AG04449 (cell line): ENCODE measurements at regions not wholly inside any gene's neighbourhood (a gene's known extent, or its start where the extent isn't known, plus 50 kb on each side); places are given as distances from the start of the nearest gene placed in this dataset.
"Not testable (repeated sequence)": the region's sequence is repeated elsewhere in the genome, so short reads cannot be mapped to it uniquely, and the experiment has no call there.

Experiments
- CTCF ChIA-PET: fragments of 350-600 bp; formaldehyde crosslinking; extraction: SDS; loops from one replicate; lab custom pipeline; 2021; ENCODE audit warnings: antibody characterized with exemption; lab: Yijun Ruan, JAX
- POLR2A ChIA-PET: fragments of 400-600, 350-600 bp; formaldehyde crosslinking; extraction: SDS; loops from one replicate; lab custom pipeline; 2020; ENCODE audit warnings: antibody characterized with exemption, inconsistent platforms; lab: Yijun Ruan, JAX
- DNase-seq: peaks from one replicate; pipeline ENCODE4 v3.0.0-alpha.2; 2010; ENCODE audit warnings: low read depth, low spot score
- H3K4me3 ChIP-seq: 2 replicates; pipeline ENCODE4 v1.5.1; 2011; ENCODE audit warnings: low read depth, mild to moderate bottlenecking, control low read depth, low read length
- TF ChIP-seq, protein P1 (sequence below): IDR thresholded peaks from one replicate; pipeline ENCODE4 v1.5.1; 2011; ENCODE audit warnings: mild to moderate bottlenecking, moderate library complexity, low read length, control low read depth, inconsistent platforms; ENCODE audit not compliant: insufficient read depth; ENCODE audit errors: missing control alignments

- POLR2A ChIA-PET: no interaction called here
- CTCF ChIA-PET: no interaction called here
- no peak for DNase-seq
- TF ChIP-seq, protein P1, sequence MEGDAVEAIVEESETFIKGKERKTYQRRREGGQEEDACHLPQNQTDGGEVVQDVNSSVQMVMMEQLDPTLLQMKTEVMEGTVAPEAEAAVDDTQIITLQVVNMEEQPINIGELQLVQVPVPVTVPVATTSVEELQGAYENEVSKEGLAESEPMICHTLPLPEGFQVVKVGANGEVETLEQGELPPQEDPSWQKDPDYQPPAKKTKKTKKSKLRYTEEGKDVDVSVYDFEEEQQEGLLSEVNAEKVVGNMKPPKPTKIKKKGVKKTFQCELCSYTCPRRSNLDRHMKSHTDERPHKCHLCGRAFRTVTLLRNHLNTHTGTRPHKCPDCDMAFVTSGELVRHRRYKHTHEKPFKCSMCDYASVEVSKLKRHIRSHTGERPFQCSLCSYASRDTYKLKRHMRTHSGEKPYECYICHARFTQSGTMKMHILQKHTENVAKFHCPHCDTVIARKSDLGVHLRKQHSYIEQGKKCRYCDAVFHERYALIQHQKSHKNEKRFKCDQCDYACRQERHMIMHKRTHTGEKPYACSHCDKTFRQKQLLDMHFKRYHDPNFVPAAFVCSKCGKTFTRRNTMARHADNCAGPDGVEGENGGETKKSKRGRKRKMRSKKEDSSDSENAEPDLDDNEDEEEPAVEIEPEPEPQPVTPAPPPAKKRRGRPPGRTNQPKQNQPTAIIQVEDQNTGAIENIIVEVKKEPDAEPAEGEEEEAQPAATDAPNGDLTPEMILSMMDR: no peak
- H3K4me3 ChIP-seq: no peak overlapping the region
These were observed 64.4 kb upstream of the TAMM41 start for GRCh38 chr3:11910971-11911531.

DNA sequence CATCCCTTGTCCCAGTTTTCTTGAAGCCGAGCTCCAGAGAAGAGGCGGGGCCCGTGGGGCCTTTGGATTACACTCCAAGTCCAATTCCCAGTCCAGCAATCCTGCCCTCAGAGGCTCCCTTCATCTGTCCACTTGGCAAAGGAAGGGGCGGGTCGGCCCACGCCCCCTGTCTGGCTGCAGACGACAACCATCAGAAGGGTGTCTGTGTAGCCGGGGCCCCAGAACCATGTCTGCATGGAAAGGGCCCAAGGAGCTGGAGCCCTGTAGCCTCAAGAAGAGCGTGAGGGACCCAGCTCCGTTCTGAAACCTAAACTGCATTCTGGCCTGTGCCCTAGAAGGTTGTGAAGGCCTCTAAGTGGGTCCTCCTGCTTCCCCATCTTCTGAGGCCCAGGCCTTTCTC lies 65.2 kb upstream of the TAMM41 start:
- CTCF ChIA-PET, DNase-seq, H3K4me3 ChIP-seq, POLR2A ChIA-PET: not testable (repeated sequence)

DNA sequence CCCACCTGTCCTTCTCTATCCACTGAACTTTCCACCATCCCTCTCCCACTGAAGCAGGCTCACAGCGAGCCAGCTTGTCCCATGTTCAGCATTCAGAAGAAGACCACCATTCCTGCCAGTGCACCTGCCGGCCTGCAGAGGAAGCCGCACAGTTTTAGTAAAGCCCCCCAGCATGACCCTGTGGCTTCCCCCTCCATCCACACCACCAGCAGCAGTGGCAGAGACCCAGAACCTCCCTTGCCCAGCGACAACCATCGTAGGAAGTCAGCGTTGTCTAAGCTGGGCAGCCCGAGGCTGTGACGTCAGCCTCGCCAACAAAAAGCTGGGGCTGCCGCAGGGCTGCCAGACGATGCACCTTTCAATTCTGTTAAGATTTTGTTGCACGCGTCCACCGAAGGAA lies 66.6 kb upstream of the TAMM41 start:
- ChIA-PET POLR2A (no interaction called here), CTCF (no interaction called here)
- H3K4me3 ChIP-seq: no peak overlapping the region
- TF ChIP-seq, protein P1: no peak
- no peak for DNase-seq

DNA sequence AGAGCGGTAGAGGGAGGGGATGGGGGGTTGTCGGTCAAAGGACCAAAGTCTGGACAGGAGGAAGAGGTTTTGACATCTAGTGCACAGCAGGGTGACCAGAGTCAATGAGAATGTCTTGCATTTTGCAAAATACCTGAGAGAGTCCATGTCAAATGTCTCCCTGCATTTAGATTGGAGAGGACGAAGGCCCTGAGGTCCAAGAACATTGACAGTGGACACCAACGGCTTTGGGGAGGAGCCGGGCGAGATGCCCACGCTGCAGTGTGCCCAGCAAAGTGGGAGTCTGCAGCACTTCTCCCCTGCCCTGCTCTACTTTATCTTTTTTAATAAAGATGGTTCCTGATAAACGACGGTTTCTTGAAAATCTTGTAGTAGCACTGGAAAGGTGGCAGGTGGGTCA lies 67.4 kb upstream of the TAMM41 start:
- DNase-seq: no peak
- ChIA-PET POLR2A (no interaction called here), CTCF (no interaction called here)
- TF ChIP-seq, protein P1: no peak
- no peak overlapping the region for H3K4me3 ChIP-seq

GRCh38 chr3:11914651-11915050 lies 68.0 kb upstream of the TAMM41 start:
- ChIA-PET CTCF (no interaction called here), POLR2A (no interaction called here)
- DNase-seq: no peak
- TF ChIP-seq, protein P1: no peak
- no peak overlapping the region for H3K4me3 ChIP-seq

- ChIA-PET CTCF (no interaction called here), POLR2A (no interaction called here)
- no peak for DNase-seq
- H3K4me3 ChIP-seq: no peak overlapping the region
- TF ChIP-seq, protein P1: no peak
These were observed 69.1 kb upstream of the TAMM41 start for GRCh38 chr3:11915621-11916424.

DNA sequence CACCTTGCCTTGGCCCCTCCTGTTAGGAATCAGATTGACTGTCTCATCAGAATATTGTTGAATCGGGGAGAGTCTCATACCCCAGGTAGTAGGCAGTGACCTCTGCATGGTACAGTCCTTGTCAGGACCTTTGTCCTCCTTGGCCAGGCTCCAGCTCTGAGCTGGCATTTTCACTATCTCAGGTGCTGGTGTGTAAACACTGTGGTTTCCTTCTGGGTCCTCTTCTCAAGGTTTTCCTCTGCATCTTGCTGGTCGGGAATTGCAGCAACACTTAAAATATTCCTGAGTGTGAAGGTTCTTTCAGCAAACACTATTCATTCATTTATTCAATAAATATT lies 69.7 kb upstream of the TAMM41 start:
- H3K4me3 ChIP-seq, DNase-seq, CTCF ChIA-PET, POLR2A ChIA-PET: not testable (repeated sequence)
